OCI-LY1 (cell line): ENCODE measurements at regions not wholly inside any gene's neighbourhood (a gene's known extent, or its start where the extent isn't known, plus 50 kb on each side); places are given as distances from the start of the nearest gene placed in this dataset.

Experiments
- CTCF ChIP-seq: fragments of 200-600 bp; sonication (generic), shearing (Covaris generic); IDR thresholded peaks from 2 replicates; pipeline ENCODE4 v1.5.1; 2017; ENCODE audit warnings: mild to moderate bottlenecking, antibody characterized with exemption, low read length, moderate library complexity, mixed read lengths
- EZH2 ChIP-seq: fragments of 200-600 bp; sonication (generic), shearing (Covaris generic); IDR thresholded peaks from 2 replicates; pipeline ENCODE4 v1.8.0; 2017; ENCODE audit warnings: borderline replicate concordance, mixed run types, mild to moderate bottlenecking, antibody characterized with exemption, low read length, moderate library complexity, mixed read lengths

- no peak for TF ChIP-seq CTCF
- TF ChIP-seq EZH2: no peak
Measured at GRCh38 chr20:11195169-11195568, 521.4 kb upstream of the JAG1 start.
